Hepatocyte (in vitro differentiated cells): ENCODE measurements at regions not wholly inside any gene's neighbourhood (a gene's known extent, or its start where the extent isn't known, plus 50 kb on each side); places are given as distances from the start of the nearest gene placed in this dataset.

Source experiments
- EZH2 ChIP-seq: fragments of 200-600 bp; sonication (generic); IDR thresholded peaks from 2 replicates; pipeline ENCODE4 v1.6.1; 2016; ENCODE audit warnings: antibody characterized with exemption, mild to moderate bottlenecking, borderline replicate concordance
- TF ChIP-seq, protein P1 (sequence below): fragments of 200-600 bp; sonication (generic); IDR thresholded peaks from 2 replicates; pipeline ENCODE4 v1.5.1; 2016; ENCODE audit warnings: antibody characterized with exemption, mild to moderate bottlenecking; ENCODE audit not compliant: poor library complexity

DNA sequence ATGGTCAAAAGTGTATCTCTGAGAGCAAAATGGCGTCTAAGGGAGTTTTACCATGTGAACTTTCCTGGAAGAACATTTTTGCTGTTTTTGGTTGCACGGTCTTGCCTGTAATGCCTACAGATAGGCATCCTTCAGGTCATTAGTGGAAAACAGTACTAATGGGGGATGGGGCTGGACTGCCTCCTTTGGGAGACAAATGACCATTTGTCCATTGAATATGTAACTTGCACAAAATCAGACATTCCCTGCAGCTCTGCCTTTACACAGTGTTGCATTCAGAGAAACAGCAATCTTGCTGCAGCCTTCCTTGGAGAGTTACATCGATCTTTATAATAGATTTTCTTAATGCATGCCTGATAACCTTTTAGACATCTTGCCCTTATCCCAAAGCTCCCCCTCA is 138.5 kb upstream of the EGFLAM start:
- TF ChIP-seq, protein P1, sequence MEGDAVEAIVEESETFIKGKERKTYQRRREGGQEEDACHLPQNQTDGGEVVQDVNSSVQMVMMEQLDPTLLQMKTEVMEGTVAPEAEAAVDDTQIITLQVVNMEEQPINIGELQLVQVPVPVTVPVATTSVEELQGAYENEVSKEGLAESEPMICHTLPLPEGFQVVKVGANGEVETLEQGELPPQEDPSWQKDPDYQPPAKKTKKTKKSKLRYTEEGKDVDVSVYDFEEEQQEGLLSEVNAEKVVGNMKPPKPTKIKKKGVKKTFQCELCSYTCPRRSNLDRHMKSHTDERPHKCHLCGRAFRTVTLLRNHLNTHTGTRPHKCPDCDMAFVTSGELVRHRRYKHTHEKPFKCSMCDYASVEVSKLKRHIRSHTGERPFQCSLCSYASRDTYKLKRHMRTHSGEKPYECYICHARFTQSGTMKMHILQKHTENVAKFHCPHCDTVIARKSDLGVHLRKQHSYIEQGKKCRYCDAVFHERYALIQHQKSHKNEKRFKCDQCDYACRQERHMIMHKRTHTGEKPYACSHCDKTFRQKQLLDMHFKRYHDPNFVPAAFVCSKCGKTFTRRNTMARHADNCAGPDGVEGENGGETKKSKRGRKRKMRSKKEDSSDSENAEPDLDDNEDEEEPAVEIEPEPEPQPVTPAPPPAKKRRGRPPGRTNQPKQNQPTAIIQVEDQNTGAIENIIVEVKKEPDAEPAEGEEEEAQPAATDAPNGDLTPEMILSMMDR: no peak
- no peak for TF ChIP-seq EZH2
